GM23338 (cell line): ENCODE measurements at regions not wholly inside any gene's neighbourhood (a gene's known extent, or its start where the extent isn't known, plus 50 kb on each side); places are given as distances from the start of the nearest gene placed in this dataset.

Experiments
- ATAC-seq: fragments of 200-7000 bp; cut with Tn5 transposase; 3 replicates; pipeline ENCODE4 v1.9.1; 2020
- DNase-seq: peaks from one replicate; pipeline ENCODE4 v3.0.0-alpha.2; 2015; ENCODE audit warnings: low spot score
- H2AFZ ChIP-seq: fragments of 200-600 bp; sonication (generic); 2 replicates; pipeline ENCODE4 v1.8.0; 2016; ENCODE audit warnings: antibody characterized with exemption, mild to moderate bottlenecking, moderate library complexity
- H3F3A ChIP-seq: fragments of 200-600 bp; sonication (generic); replicated peaks from 2 replicates; pipeline ENCODE4 v1.8.0; 2017; ENCODE audit warnings: antibody characterized with exemption, mixed run types, low read depth
- H3K27ac ChIP-seq: fragments of 200-600 bp; sonication (generic); 2 replicates; pipeline ENCODE4 v1.6.1; 2016; ENCODE audit warnings: low read depth
- H3K27me3 ChIP-seq: fragments of 200-600 bp; sonication (generic); 2 replicates; pipeline ENCODE4 v1.8.0; 2016; ENCODE audit warnings: mild to moderate bottlenecking, mixed run types, moderate library complexity; ENCODE audit not compliant: insufficient read depth
- H3K36me3 ChIP-seq: fragments of 200-600 bp; sonication (generic); 2 replicates; pipeline ENCODE4 v1.8.0; 2016; ENCODE audit warnings: mild to moderate bottlenecking; ENCODE audit not compliant: insufficient read depth
- H3K4me1 ChIP-seq: fragments of 200-600 bp; sonication (generic); 2 replicates; pipeline ENCODE4 v1.8.0; 2016; ENCODE audit warnings: mild to moderate bottlenecking, moderate library complexity; ENCODE audit not compliant: insufficient read depth
- H3K4me2 ChIP-seq: fragments of 200-600 bp; sonication (generic); 2 replicates; pipeline ENCODE4 v1.7.1; 2017; ENCODE audit warnings: mixed run types
- H3K4me3 ChIP-seq: fragments of 200-600 bp; sonication (generic); 2 replicates; pipeline ENCODE4 v1.6.1; 2016; ENCODE audit warnings: mixed run types
- H3K79me2 ChIP-seq: fragments of 200-600 bp; sonication (generic); replicated peaks from 2 replicates; pipeline ENCODE4 v1.8.0; 2017; ENCODE audit warnings: mild to moderate bottlenecking; ENCODE audit not compliant: insufficient read depth
- H3K9me2 ChIP-seq: fragments of 200-600 bp; sonication (generic); 2 replicates; pipeline ENCODE4 v1.8.0; 2017; ENCODE audit not compliant: insufficient read depth
- H4K20me1 ChIP-seq: fragments of 200-600 bp; sonication (generic); replicated peaks from 2 replicates; pipeline ENCODE4 v1.8.0; 2017; ENCODE audit warnings: mild to moderate bottlenecking; ENCODE audit not compliant: insufficient read depth
- H3K27ac Mint-ChIP-seq: 2 replicates; pipeline ENCODE4 v1.8.0; 2020; ENCODE audit warnings: inconsistent platforms, mild to moderate bottlenecking, moderate library complexity, mixed read lengths
- H3K27me3 Mint-ChIP-seq: 3 replicates; pipeline ENCODE4 v1.8.0; 2022; ENCODE audit warnings: low read depth, mild to moderate bottlenecking, moderate library complexity, mixed read lengths, inconsistent platforms; ENCODE audit not compliant: insufficient read depth, poor library complexity
- H3K36me3 Mint-ChIP-seq: 3 replicates; pipeline ENCODE4 v1.8.0; 2021; ENCODE audit warnings: low read depth, mild to moderate bottlenecking, inconsistent platforms, moderate library complexity, mixed read lengths
- H3K4me1 Mint-ChIP-seq: 3 replicates; pipeline ENCODE4 v1.8.0; 2020; ENCODE audit warnings: mild to moderate bottlenecking, inconsistent platforms, mixed read lengths
- H3K4me3 Mint-ChIP-seq: 3 replicates; pipeline ENCODE4 v1.8.0; 2021; ENCODE audit warnings: moderate library complexity, mild to moderate bottlenecking, inconsistent platforms, mixed read lengths
- H3K9me3 Mint-ChIP-seq: 3 replicates; pipeline ENCODE4 v1.8.0; 2020; ENCODE audit warnings: moderate library complexity, mild to moderate bottlenecking, inconsistent platforms, mixed read lengths
- CREB1 ChIP-seq: fragments of 250-450 bp; sonication (Bioruptor Pico); IDR thresholded peaks from 2 replicates; pipeline ENCODE4 v1.5.0; 2020; ENCODE audit warnings: low read depth, mild to moderate bottlenecking, moderate library complexity
- EZH2 ChIP-seq: fragments of 200-600 bp; sonication (generic); IDR thresholded peaks from one replicate; pipeline ENCODE4 v1.8.0; 2017; ENCODE audit warnings: antibody characterized with exemption, mild to moderate bottlenecking, low read depth; ENCODE audit not compliant: unreplicated experiment
- EZH2phosphoT487 ChIP-seq: fragments of 200-600 bp; sonication (generic); IDR thresholded peaks from one replicate; pipeline ENCODE4 v1.8.1; 2018; ENCODE audit warnings: antibody characterized with exemption; ENCODE audit not compliant: unreplicated experiment
- JUNB ChIP-seq: IDR thresholded peaks from one replicate; pipeline ENCODE4 v1.6.1; 2016; ENCODE audit warnings: antibody characterized with exemption; ENCODE audit not compliant: unreplicated experiment
- NANOG ChIP-seq: IDR thresholded peaks from 2 replicates; pipeline ENCODE4 v1.6.1; 2016; ENCODE audit warnings: antibody characterized with exemption, borderline replicate concordance
- POLR2AphosphoS5 ChIP-seq: IDR thresholded peaks from 2 replicates; pipeline ENCODE4 v1.6.1; 2016; ENCODE audit warnings: antibody characterized with exemption, low read depth
- STAT1 ChIP-seq: IDR thresholded peaks from one replicate; pipeline ENCODE4 v1.6.1; 2016; ENCODE audit warnings: antibody characterized with exemption; ENCODE audit not compliant: unreplicated experiment
- ZNF114 ChIP-seq: fragments of 250-450 bp; sonication (Bioruptor Pico); IDR thresholded peaks from 2 replicates; pipeline ENCODE4 v1.5.0; 2020; ENCODE audit warnings: mild to moderate bottlenecking, moderate library complexity
- ZNF331 ChIP-seq: fragments of 250-450 bp; sonication (Bioruptor Pico); IDR thresholded peaks from 2 replicates; pipeline ENCODE4 v1.5.0; 2020; ENCODE audit warnings: low read depth, mild to moderate bottlenecking, moderate library complexity
- TF ChIP-seq, protein P1 (sequence below), 2 experiments: fragments of 200-600 bp in 1 of 2; sonication (generic) in 1 of 2; conservative IDR thresholded peaks; 2 replicates each; pipeline versions ENCODE4 v1.5.1 to v1.6.1; 2016 to 2017; ENCODE audit warnings: antibody characterized with exemption in 2 of 2, low read depth in 2 of 2, mild to moderate bottlenecking in 2 of 2, moderate library complexity in 1 of 2
- TF ChIP-seq, protein P2 (sequence below): IDR thresholded peaks from one replicate; pipeline ENCODE4 v1.6.1; 2018; ENCODE audit warnings: antibody characterized with exemption; ENCODE audit not compliant: unreplicated experiment
- TF ChIP-seq, protein P3 (sequence below): fragments of 250-450 bp; sonication (Bioruptor Pico); IDR thresholded peaks from 2 replicates; pipeline ENCODE4 v1.5.0; 2020; ENCODE audit warnings: mild to moderate bottlenecking, moderate library complexity
- TF ChIP-seq, protein P4 (sequence below): IDR thresholded peaks from 2 replicates; pipeline ENCODE4 v1.6.1; 2016; ENCODE audit warnings: antibody characterized with exemption

DNA sequence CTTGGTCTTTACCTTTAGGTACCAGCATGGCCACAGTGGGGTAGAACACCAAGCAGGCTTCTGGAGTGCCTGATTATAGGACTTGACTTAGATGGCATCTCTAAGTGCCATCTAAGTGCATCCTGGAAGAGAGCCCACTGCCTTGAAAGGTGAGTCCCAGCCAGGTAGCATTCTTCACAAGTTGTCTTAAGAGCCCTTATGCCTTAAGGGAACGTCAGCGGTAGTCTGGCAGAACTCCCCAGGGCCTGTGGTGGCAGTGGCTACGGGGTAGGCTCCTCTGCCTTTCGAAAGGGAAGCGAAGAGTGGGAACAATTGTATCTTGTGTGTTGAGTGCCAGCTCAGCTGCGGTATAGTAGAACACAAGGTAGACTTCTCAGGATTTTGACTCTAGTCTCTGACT, 549.0 kb downstream of the HS3ST4 start:
- H3F3A ChIP-seq = no peaks in the 10 kb centered on the region
- Mint-ChIP-seq H3K36me3 (peaks cover 11% of the 10 kb centered on the region; the same call in 2 of the 3 replicates), H3K27ac (no peak overlapping the region), H3K4me1 (no peaks in the 10 kb centered on the region; the same call in 2 of the 3 replicates), H3K9me3 (peaks cover 73% of the 10 kb centered on the region), H3K4me3 (no peak overlapping the region), H3K27me3 (peaks cover 5% of the 10 kb centered on the region)
- no peak overlapping the region for H2AFZ ChIP-seq
- peaks cover 6% of the 10 kb centered on the region; the same call in 1 of the 2 replicates for H3K36me3 ChIP-seq
- peaks cover 8% of the 10 kb centered on the region for H3K4me1 ChIP-seq
- DNase-seq (no peak), ATAC-seq (no peak)
- no peak overlapping the region for H3K4me3 ChIP-seq
- H3K27ac ChIP-seq = no peak overlapping the region
- H3K79me2 ChIP-seq = no peaks in the 10 kb centered on the region; the same call in 1 of the 2 replicates
- no peaks in the 10 kb centered on the region for H3K27me3 ChIP-seq
- no peaks in the 10 kb centered on the region for H4K20me1 ChIP-seq
- TF ChIP-seq, protein P1, sequence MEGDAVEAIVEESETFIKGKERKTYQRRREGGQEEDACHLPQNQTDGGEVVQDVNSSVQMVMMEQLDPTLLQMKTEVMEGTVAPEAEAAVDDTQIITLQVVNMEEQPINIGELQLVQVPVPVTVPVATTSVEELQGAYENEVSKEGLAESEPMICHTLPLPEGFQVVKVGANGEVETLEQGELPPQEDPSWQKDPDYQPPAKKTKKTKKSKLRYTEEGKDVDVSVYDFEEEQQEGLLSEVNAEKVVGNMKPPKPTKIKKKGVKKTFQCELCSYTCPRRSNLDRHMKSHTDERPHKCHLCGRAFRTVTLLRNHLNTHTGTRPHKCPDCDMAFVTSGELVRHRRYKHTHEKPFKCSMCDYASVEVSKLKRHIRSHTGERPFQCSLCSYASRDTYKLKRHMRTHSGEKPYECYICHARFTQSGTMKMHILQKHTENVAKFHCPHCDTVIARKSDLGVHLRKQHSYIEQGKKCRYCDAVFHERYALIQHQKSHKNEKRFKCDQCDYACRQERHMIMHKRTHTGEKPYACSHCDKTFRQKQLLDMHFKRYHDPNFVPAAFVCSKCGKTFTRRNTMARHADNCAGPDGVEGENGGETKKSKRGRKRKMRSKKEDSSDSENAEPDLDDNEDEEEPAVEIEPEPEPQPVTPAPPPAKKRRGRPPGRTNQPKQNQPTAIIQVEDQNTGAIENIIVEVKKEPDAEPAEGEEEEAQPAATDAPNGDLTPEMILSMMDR (conservative IDR thresholded peaks at IDR 0.05; ENCODE audit: low read depth in 2 of 2) = no peak
- TF ChIP-seq EZH2phosphoT487 (no peak), JUNB (no peak), NANOG (no peak), POLR2AphosphoS5 (no peak), ZNF331 (CRISPR knock-in tag) (no peak), CREB1 (CRISPR knock-in tag) (no peak), EZH2 (no peak), STAT1 (no peak), ZNF114 (CRISPR knock-in tag) (no peak)
- TF ChIP-seq, protein P2, sequence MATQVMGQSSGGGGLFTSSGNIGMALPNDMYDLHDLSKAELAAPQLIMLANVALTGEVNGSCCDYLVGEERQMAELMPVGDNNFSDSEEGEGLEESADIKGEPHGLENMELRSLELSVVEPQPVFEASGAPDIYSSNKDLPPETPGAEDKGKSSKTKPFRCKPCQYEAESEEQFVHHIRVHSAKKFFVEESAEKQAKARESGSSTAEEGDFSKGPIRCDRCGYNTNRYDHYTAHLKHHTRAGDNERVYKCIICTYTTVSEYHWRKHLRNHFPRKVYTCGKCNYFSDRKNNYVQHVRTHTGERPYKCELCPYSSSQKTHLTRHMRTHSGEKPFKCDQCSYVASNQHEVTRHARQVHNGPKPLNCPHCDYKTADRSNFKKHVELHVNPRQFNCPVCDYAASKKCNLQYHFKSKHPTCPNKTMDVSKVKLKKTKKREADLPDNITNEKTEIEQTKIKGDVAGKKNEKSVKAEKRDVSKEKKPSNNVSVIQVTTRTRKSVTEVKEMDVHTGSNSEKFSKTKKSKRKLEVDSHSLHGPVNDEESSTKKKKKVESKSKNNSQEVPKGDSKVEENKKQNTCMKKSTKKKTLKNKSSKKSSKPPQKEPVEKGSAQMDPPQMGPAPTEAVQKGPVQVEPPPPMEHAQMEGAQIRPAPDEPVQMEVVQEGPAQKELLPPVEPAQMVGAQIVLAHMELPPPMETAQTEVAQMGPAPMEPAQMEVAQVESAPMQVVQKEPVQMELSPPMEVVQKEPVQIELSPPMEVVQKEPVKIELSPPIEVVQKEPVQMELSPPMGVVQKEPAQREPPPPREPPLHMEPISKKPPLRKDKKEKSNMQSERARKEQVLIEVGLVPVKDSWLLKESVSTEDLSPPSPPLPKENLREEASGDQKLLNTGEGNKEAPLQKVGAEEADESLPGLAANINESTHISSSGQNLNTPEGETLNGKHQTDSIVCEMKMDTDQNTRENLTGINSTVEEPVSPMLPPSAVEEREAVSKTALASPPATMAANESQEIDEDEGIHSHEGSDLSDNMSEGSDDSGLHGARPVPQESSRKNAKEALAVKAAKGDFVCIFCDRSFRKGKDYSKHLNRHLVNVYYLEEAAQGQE = no peak
- TF ChIP-seq, protein P3, sequence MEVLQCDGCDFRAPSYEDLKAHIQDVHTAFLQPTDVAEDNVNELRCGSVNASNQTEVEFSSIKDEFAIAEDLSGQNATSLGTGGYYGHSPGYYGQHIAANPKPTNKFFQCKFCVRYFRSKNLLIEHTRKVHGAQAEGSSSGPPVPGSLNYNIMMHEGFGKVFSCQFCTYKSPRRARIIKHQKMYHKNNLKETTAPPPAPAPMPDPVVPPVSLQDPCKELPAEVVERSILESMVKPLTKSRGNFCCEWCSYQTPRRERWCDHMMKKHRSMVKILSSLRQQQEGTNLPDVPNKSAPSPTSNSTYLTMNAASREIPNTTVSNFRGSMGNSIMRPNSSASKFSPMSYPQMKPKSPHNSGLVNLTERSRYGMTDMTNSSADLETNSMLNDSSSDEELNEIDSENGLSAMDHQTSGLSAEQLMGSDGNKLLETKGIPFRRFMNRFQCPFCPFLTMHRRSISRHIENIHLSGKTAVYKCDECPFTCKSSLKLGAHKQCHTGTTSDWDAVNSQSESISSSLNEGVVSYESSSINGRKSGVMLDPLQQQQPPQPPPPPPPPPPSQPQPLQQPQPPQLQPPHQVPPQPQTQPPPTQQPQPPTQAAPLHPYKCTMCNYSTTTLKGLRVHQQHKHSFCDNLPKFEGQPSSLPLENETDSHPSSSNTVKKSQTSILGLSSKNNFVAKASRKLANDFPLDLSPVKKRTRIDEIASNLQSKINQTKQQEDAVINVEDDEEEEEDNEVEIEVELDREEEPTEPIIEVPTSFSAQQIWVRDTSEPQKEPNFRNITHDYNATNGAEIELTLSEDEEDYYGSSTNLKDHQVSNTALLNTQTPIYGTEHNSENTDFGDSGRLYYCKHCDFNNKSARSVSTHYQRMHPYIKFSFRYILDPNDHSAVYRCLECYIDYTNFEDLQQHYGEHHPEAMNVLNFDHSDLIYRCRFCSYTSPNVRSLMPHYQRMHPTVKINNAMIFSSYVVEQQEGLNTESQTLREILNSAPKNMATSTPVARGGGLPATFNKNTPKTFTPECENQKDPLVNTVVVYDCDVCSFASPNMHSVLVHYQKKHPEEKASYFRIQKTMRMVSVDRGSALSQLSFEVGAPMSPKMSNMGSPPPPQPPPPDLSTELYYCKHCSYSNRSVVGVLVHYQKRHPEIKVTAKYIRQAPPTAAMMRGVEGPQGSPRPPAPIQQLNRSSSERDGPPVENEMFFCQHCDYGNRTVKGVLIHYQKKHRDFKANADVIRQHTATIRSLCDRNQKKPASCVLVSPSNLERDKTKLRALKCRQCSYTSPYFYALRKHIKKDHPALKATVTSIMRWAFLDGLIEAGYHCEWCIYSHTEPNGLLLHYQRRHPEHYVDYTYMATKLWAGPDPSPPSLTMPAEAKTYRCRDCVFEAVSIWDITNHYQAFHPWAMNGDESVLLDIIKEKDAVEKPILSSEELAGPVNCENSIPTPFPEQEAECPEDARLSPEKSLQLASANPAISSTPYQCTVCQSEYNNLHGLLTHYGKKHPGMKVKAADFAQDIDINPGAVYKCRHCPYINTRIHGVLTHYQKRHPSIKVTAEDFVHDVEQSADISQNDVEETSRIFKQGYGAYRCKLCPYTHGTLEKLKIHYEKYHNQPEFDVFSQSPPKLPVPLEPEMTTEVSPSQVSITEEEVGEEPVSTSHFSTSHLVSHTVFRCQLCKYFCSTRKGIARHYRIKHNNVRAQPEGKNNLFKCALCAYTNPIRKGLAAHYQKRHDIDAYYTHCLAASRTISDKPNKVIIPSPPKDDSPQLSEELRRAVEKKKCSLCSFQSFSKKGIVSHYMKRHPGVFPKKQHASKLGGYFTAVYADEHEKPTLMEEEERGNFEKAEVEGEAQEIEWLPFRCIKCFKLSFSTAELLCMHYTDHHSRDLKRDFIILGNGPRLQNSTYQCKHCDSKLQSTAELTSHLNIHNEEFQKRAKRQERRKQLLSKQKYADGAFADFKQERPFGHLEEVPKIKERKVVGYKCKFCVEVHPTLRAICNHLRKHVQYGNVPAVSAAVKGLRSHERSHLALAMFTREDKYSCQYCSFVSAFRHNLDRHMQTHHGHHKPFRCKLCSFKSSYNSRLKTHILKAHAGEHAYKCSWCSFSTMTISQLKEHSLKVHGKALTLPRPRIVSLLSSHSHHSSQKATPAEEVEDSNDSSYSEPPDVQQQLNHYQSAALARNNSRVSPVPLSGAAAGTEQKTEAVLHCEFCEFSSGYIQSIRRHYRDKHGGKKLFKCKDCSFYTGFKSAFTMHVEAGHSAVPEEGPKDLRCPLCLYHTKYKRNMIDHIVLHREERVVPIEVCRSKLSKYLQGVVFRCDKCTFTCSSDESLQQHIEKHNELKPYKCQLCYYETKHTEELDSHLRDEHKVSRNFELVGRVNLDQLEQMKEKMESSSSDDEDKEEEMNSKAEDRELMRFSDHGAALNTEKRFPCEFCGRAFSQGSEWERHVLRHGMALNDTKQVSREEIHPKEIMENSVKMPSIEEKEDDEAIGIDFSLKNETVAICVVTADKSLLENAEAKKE (CRISPR knock-in tag) = no peak
- TF ChIP-seq, protein P4, sequence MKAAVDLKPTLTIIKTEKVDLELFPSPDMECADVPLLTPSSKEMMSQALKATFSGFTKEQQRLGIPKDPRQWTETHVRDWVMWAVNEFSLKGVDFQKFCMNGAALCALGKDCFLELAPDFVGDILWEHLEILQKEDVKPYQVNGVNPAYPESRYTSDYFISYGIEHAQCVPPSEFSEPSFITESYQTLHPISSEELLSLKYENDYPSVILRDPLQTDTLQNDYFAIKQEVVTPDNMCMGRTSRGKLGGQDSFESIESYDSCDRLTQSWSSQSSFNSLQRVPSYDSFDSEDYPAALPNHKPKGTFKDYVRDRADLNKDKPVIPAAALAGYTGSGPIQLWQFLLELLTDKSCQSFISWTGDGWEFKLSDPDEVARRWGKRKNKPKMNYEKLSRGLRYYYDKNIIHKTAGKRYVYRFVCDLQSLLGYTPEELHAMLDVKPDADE = no peak
- no peaks in the 10 kb centered on the region for H3K9me2 ChIP-seq
- no peak overlapping the region for H3K4me2 ChIP-seq
